Motor neuron (in vitro differentiated cells): ENCODE measurements at regions not wholly inside any gene's neighbourhood (a gene's known extent, or its start where the extent isn't known, plus 50 kb on each side); places are given as distances from the start of the nearest gene placed in this dataset.
A peak's percentile ranks its signal among the peaks of the same experiment; 100 is the strongest.
"Not testable (repeated sequence)": the region's sequence is repeated elsewhere in the genome, so short reads cannot be mapped to it uniquely, and the experiment has no call there.

Experiments used
- ATAC-seq, 8 experiments: fragments of 200-7000 bp; cut with Tn5 transposase; replicated peaks in 6 of 8; 2 replicates each; pipeline ENCODE4 v1.8.0; 2021; ENCODE audit warnings: mild to moderate bottlenecking in 8 of 8, moderate library complexity in 8 of 8
- H3K27ac ChIP-seq, 2 donors: fragments of 250-450 bp; sonication (Bioruptor Pico); 2 replicates each; pipeline ENCODE4 v1.9.0; 2021; ENCODE audit warnings: antibody characterized with exemption in 2 of 2, mild to moderate bottlenecking in 2 of 2, moderate library complexity in 1 of 2
- H3K4me1 ChIP-seq, 2 donors: fragments of 250-450 bp; sonication (Bioruptor Pico); replicated peaks in 1 of 2; 2 replicates each; pipeline ENCODE4 v1.6.1; 2021; ENCODE audit warnings: antibody characterized with exemption in 2 of 2, mild to moderate bottlenecking in 2 of 2, moderate library complexity in 1 of 2
- H3K4me3 ChIP-seq, 5 donors: fragments of 250-450 bp; sonication (Bioruptor Pico); 2 replicates each; pipeline ENCODE4 v1.9.0; 2021; ENCODE audit warnings: antibody characterized with exemption in 5 of 5, mild to moderate bottlenecking in 5 of 5, moderate library complexity in 4 of 5
- WGBS, 10 experiments: fragments of 450-650 bp; shearing (Covaris generic); methylation state at CpG; one replicate each; pipeline ENCODE4 v1.0.0; 2022; 5-methylcytosine and 5-hydroxymethylcytosine counted together
- in situ Hi-C, 9 experiments: fragments of 400-800 bp; cut with MboI; loops; one replicate each; pipeline ENCODE4 v1.15.0; 2021; ENCODE audit warnings: low sequenced_read_pairs in 9 of 9, low pct_unique_long_range_greater_than_20kb in 2 of 9; ENCODE audit not compliant: unreplicated experiment in 9 of 9

DNA sequence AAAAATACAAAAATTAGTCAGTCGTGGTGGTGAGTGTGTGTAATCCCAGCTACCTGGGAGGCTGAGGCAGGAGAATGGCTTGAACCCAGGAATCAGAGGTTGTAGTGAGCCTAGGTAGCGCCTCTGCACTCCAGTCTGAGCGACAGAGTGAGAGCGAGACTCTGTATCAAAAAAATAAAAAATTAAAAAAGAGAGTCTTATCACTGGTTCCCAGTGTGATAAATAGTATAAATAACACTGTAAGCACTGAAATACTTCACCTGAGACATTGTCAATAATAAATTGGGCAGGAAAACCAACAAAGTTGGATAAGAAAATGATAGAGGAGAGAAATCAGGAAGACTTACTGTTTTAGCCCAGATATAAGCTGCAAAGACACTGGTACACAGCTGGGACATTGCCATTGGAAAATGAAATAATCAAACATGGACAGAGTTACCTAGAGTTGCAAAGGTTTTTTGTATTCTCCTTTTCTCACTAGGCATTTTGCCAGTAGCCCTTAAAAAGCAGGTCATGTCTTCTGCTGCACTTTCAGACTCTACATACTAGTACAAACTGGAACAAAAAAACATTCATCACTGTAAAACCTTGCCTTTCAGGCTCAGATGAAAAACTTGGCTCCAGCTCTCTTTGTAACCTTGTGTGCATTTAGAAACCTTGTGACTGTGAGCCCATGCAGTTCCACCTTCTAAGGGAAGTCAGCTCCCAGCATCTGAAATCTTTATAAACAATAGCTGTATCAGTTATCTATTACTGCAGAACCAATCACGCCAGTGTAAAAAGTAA lies 55.0 kb upstream of the PPP1R2C start:
- in situ Hi-C loops = no loop called here
- Histone ChIP-seq H3K27ac (no peak overlapping the region), H3K4me1 (no peaks in the 10 kb centered on the region), H3K4me3 (no peak overlapping the region)
- 20 to 100% (median 68%) methylated on average over 1 to 5 of the region's 5 CpGs; no CpG with 5 or more reads in 6 of the 10 experiments for WGBS, 10 experiments
- peak in 5 of 8 experiments; percentile 3 to 87 (median 65) for ATAC-seq

DNA sequence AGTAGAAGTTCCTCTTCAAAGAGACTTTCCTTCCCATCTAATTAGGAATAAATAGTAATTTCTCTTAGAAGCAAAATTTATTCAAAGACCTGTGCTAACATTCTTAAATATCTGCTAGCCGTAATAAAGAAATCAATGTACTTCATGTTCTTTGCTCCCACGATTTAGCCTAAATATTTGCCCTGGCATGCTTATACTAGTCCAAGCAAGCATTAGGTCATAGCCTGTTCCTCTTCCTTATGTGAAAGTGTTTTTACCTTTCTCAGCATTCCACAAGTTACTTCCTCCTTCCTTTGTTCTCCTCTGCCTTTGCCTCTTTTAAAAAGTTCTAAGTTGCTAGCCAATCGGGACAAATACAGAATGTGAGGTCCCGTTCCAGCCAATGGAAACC lies 55.6 kb upstream of the PPP1R2C start:
- H3K4me1 ChIP-seq, H3K27ac ChIP-seq, H3K4me3 ChIP-seq, in situ Hi-C loops, ATAC-seq: not testable (repeated sequence)
- WGBS, 10 experiments = 27 to 94% (median 80%) methylated on average over 1 to 2 of the region's 4 CpGs; no CpG with 5 or more reads in 7 of the 10 experiments

DNA sequence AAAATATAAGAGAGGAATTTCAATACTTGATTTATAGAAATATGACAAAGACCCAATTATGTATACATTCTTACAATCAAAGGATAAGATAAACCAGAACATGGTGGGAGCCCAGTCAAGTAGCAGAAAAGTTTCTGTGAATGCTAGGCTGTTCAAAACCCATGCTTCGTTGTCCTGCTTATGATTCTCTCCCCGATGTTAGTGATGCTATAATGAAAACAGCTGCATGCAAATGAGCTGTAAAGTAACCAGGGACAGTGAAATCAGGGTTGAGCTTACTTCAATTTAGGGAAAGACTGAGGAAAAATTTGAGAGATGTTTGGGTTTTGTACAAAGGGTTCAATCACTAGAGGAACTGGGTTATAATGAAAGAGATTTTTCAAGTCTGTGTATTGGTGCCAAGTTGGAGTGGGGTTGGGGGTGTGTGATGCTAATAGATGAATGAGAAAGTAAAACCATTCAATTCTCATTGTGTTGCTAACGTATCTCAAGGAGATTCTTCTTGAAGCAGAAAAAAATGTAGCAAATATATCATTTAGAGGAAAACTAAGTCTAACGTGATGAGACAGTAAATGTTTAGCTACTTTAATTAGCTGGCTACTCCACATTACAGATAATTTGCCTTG lies 59.3 kb upstream of the PPP1R2C start:
- Histone ChIP-seq H3K4me1 (no peaks in the 10 kb centered on the region), H3K4me3 (no peak overlapping the region), H3K27ac (no peak overlapping the region)
- ATAC-seq = no peak
- WGBS, 10 experiments = 6 to 83% (median 36%) methylated on average over 1 to 4 of the region's 4 CpGs; no CpG with 5 or more reads in 3 of the 10 experiments
- in situ Hi-C loops = no loop called here

DNA sequence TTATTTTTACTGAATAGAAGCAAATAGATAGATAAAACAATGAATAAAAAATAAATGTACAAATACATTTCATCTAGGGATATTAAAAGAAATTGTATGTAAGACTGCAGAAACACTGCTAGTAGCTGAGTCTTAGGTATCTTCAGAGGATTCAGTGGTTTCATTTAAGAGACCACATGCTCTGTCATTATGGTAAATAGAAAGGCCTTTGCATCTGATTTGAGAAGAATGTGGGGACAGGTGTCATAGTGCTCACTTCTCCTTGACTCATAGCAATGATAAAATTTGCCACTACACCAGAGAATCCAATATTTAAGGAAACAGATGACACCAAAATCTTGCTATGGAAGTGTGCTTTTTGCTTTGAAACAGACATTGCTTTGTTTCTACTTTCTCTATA lies 59.8 kb upstream of the PPP1R2C start:
- H3K4me1 ChIP-seq = no peaks in the 10 kb centered on the region
- no peak for ATAC-seq
- H3K27ac ChIP-seq = no peak overlapping the region
- H3K4me3 ChIP-seq = no peak overlapping the region
- in situ Hi-C loops = no loop called here

DNA sequence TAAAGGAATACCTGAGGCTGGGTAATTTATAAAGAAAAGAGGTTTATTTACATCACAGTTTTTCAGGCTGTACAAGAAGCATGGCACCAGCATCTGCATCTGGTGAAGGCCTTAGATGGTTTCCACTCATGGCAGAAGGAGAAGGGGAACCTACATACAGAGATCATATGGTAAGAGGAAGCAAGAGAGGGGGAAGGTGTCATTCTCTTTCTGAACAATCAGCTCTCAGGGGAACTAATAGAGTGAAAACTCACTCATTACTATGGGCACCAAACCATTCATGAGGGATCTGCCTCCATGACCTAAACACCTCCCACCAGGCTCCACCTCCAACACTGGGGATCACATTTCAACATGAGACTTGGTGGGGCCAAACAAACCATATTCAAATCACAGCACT lies 61.7 kb upstream of the PPP1R2C start:
- Histone ChIP-seq H3K4me1 (no peaks in the 10 kb centered on the region), H3K27ac (no peak overlapping the region), H3K4me3 (no peak overlapping the region)
- in situ Hi-C loops = no loop called here
- ATAC-seq = no peak

DNA sequence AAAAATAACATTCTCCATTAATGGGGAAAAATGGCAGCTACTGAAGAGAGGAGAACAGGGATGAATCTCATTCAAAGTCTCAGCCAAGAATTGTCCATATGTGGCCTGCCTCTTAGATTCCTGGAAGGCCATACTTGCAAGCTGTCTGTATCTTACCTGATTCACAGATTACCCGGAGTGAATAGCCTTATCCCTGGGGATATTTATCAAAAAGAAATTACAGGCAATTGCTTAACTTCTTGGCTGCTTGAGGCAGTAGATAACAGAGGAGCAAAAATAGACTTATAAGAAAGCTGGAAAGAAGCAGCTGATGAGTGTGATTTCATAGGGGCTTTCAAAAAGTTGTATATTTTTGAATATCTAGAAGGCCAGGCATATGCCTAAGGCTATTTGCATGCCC lies 68.8 kb upstream of the PPP1R2C start:
- no peaks in the 10 kb centered on the region for H3K4me1 ChIP-seq
- H3K4me3 ChIP-seq = no peak overlapping the region
- WGBS, 10 experiments = 40 to 70% methylated on average over 1 of the region's 1 CpG; no CpG with 5 or more reads in 8 of the 10 experiments
- H3K27ac ChIP-seq = no peak overlapping the region
- in situ Hi-C loops = no loop called here
- no peak for ATAC-seq

DNA sequence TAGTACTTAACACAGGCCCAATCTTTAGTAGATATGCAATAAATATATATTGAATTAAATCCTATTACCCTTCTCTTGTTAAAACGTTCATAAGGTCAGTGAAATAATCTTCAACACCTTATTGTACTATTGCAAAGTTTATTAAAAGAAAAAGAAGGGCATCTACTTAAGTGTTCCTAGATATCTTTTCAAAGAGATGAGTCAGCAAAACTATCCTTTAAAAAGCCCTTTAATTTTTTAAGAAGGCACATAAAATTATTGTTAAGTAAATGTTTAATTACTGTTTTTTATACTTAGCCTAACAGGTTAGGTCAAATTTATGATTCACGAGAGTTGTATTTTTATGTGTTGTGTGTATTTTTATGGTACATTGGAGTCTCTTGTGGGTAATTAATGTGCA lies 77.3 kb upstream of the PPP1R2C start:
- in situ Hi-C loops = no loop called here

DNA sequence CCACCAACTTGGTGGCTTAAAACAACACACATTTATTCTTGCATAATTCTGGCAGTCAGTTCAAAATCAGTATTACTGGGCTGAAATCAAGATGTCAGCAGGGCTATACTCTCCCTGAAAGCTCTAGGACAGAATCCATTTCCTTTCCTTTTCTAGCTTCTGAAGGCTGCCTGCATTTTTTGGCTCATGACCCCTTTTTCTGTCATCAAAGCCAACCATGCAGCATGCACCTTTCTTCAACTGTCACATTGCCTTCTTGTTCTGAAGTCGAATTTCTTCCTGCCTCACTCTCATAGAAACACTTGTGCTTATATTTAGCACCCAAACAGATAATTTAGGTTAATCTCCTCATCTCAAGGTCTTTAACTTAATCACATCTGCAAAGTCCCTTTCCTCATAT lies 79.8 kb upstream of the PPP1R2C start:
- 0 to 100% methylated on average over 1 of the region's 1 CpG; no CpG with 5 or more reads in 8 of the 10 experiments for WGBS, 10 experiments
- in situ Hi-C loops = no loop called here

More for the DNA sequence above, 77.3 kb upstream of the PPP1R2C start:
- no peak overlapping the region for H3K27ac ChIP-seq
- no peaks in the 10 kb centered on the region for H3K4me1 ChIP-seq
- WGBS, 10 experiments = 13 to 100% (median 89%) methylated on average over 1 to 2 of the region's 2 CpGs; no CpG with 5 or more reads in 6 of the 10 experiments
- no peak overlapping the region for H3K4me3 ChIP-seq
- ATAC-seq = no peak

DNA sequence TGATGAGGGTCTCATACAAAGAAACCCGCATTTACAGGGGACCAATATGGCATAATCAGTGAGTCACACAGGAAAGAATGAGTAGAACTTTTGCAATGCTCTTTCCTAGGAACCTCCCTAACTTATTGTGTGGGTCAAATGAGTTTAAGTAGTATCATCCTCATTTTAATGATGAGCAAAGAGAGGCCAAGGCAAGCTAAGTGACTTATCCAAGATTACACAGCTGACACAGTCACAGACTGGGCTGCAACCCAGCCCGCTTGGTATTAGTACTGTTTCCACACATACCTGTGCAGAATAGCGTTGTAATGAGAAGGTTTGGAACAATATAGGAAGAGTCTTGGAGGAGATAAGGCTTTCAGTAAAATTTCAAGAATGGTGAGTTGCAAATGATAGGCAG lies 91.0 kb upstream of the PPP1R2C start:
- H3K4me1 ChIP-seq = no peaks in the 10 kb centered on the region
- WGBS, 10 experiments = 17 to 100% methylated on average over 2 of the region's 3 CpGs; no CpG with 5 or more reads in 8 of the 10 experiments
- ATAC-seq = peak in 1 of 8 experiments; percentile 24
- H3K27ac ChIP-seq = no peak overlapping the region
- no peak overlapping the region for H3K4me3 ChIP-seq
- in situ Hi-C loops = no loop called here

More for the DNA sequence above, 79.8 kb upstream of the PPP1R2C start:
- H3K4me3 ChIP-seq = no peak overlapping the region
- ATAC-seq = no peak
- no peaks in the 10 kb centered on the region for H3K4me1 ChIP-seq
- no peak overlapping the region for H3K27ac ChIP-seq

DNA sequence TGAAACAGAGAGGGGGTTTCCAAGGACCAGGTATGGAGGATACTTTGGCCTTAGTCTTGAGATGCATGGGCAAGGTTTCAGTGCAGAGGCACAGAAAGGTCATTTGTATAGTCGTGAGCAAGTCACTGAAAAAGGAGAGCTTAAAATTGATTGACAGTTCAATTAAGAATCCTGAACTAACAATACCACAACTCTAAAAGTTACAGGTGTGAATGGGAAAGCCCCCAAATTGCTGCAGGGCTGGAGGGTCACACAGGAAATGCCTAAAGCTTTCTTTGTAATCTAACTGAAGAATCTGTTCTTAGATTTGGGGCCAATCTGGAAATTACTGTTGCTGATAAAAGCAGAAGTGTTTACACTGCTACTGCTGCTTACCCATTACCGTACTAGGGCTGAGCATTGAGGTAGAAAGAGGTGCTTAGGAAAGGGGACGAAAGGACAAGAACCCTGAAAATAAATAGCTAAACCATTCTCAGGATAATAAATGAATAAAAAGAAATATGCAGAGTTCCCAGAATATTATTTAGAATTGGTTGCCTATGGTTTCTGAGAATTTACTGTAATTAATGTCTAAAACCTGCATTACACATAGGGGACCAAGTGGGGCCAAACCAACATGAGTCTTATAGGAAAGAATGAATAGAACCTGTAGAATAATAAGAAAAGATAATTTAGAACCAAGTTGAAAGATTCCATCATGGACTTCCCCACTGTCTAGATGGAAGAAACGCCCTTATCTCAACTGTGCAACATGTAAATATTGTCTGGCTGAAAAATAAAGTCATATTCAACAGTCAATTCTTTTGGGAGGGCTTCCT lies 91.9 kb upstream of the PPP1R2C start:
- in situ Hi-C loops = no loop called here
- ATAC-seq = no peak
- Histone ChIP-seq H3K4me1 (no peaks in the 10 kb centered on the region), H3K27ac (no peak overlapping the region), H3K4me3 (no peak overlapping the region)
- WGBS, 10 experiments = 64 to 100% (median 81%) methylated on average over 1 to 4 of the region's 4 CpGs; no CpG with 5 or more reads in 6 of the 10 experiments

DNA sequence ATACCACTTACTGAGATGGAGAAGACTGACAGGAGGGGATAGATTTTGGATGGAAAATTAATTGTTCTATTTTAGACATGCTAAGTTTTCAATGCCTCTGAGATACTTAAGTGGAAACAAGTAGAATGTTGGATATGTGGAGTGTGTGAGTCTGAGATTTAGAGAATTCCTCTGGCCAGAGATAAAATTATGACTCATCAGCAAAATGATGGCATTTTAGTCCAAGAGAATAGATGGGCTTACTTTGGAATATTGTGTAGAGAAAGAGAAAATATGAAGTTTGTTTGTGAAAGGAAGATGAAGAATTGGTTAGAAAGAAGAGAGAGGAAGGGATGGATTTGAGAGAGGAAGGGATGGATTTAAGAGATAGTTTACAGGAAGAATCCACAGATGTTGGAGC lies 108.6 kb upstream of the PPP1R2C start:
- Histone ChIP-seq H3K4me1 (no peaks in the 10 kb centered on the region), H3K4me3 (no peak overlapping the region), H3K27ac (no peak overlapping the region)
- ATAC-seq = no peak
- in situ Hi-C loops = no loop called here

DNA sequence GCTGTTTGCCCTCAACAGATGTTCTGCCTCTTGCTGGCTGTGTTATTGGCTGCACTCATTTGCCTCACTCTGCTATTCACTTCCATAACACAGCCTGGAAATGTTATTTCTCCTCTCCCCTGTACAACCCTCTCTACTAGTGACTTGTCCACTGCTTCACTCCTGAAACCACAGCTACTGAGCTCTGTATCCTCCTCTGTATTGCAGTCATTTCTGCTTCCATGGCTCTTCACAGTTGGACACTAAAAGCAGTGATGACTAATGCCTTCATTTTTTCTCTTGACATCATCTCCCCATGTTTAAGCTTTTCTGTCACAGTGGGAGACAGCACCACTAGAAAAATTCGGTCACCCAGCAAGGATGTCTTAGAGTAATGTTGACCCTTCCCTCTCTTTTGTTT lies 123.0 kb upstream of the PPP1R2C start:
- Histone ChIP-seq H3K27ac (no peak overlapping the region), H3K4me1 (no peaks in the 10 kb centered on the region), H3K4me3 (no peak overlapping the region)
- WGBS, 10 experiments = 0 to 70% (median 39%) methylated on average over 1 of the region's 1 CpG; no CpG with 5 or more reads in 6 of the 10 experiments
- in situ Hi-C loops = no loop called here
- peak in 4 of 8 experiments; percentile 21 to 70 (median 46) for ATAC-seq

DNA sequence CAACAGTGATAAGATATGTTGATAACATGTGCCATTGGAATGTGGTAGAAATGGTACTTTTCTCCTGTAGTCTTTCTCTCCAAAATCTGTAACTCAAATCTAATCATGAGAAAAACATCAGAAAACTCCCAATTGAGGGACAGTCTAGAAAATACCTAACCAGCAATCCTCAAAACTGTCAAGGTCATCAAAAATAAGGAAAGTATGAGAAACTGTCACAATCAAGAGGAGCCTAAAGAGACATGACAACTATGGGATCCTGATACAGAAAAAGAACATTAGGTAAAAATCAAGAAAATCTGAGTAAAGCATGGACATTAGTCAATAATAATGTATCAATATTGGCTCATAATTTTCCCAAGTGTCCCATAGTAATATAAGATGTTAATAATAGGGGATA lies 124.5 kb upstream of the PPP1R2C start:
- Histone ChIP-seq H3K27ac (no peak overlapping the region), H3K4me1 (no peaks in the 10 kb centered on the region), H3K4me3 (no peak overlapping the region)
- no peak for ATAC-seq
- in situ Hi-C loops = no loop called here
